Endodermal cell (in vitro differentiated cells): ENCODE measurements at regions not wholly inside any gene's neighbourhood (a gene's known extent, or its start where the extent isn't known, plus 50 kb on each side); places are given as distances from the start of the nearest gene placed in this dataset.

ENCODE experiments used
- DNase-seq: peaks from one replicate; pipeline ENCODE4 v3.0.0-alpha.2; 2017
- H3K27ac ChIP-seq: 2 replicates; pipeline ENCODE4 v1.5.1; 2013; ENCODE audit warnings: mild to moderate bottlenecking, low read depth, low read length, moderate library complexity
- H3K27me3 ChIP-seq: 2 replicates; pipeline ENCODE4 v1.6.1; 2013; ENCODE audit warnings: mild to moderate bottlenecking, low read length, moderate library complexity; ENCODE audit not compliant: insufficient read depth, control insufficient read depth, poor library complexity, severe bottlenecking
- H3K36me3 ChIP-seq: 2 replicates; pipeline ENCODE4 v1.7.0; 2013; ENCODE audit warnings: mild to moderate bottlenecking, low read length, moderate library complexity; ENCODE audit not compliant: control insufficient read depth, insufficient read depth
- H3K4me1 ChIP-seq: one replicate; pipeline ENCODE4 v1.7.0; 2013; ENCODE audit warnings: low read length; ENCODE audit not compliant: control insufficient read depth, insufficient read depth
- H3K4me3 ChIP-seq: 2 replicates; pipeline ENCODE4 v1.5.1; 2013; ENCODE audit warnings: mild to moderate bottlenecking, low read length, moderate library complexity
- H3K9ac ChIP-seq: 2 replicates; pipeline ENCODE4 v1.6.1; 2013; ENCODE audit warnings: mild to moderate bottlenecking, low read length, moderate library complexity; ENCODE audit not compliant: poor library complexity, severe bottlenecking; ENCODE audit errors: extremely low read depth
- H3K9me3 ChIP-seq: 2 replicates; pipeline ENCODE4 v1.6.1; 2013; ENCODE audit warnings: mild to moderate bottlenecking, low read length, moderate library complexity; ENCODE audit not compliant: control insufficient read depth
- H3K27ac Mint-ChIP-seq: 2 replicates; pipeline ENCODE4 v1.8.0; 2020; ENCODE audit warnings: mixed read lengths
- H3K27me3 Mint-ChIP-seq: 2 replicates; pipeline ENCODE4 v1.8.0; 2021; ENCODE audit warnings: mild to moderate bottlenecking, mixed read lengths; ENCODE audit not compliant: insufficient read depth
- H3K36me3 Mint-ChIP-seq: 2 replicates; pipeline ENCODE4 v1.8.0; 2020; ENCODE audit warnings: low read depth, mixed read lengths
- H3K4me1 Mint-ChIP-seq: 2 replicates; pipeline ENCODE4 v1.8.0; 2020; ENCODE audit warnings: mixed read lengths
- H3K4me3 Mint-ChIP-seq: 2 replicates; pipeline ENCODE4 v1.8.0; 2020; ENCODE audit warnings: mild to moderate bottlenecking, moderate library complexity, mixed read lengths
- H3K9me3 Mint-ChIP-seq: 2 replicates; pipeline ENCODE4 v1.8.0; 2020; ENCODE audit warnings: mild to moderate bottlenecking, mixed read lengths
- WGBS, 2 experiments: methylation state at CpG; one replicate each; pipeline versions ENCODE4 v1.1.5 to v1.1.7; 2013; ENCODE audit warnings: missing lambda C conversion rate in 2 of 2, mixed read lengths in 1 of 2; ENCODE audit not compliant: insufficient coverage in 1 of 2, insufficient read length in 1 of 2; 5-methylcytosine and 5-hydroxymethylcytosine counted together
- TF ChIP-seq, protein P1 (sequence below): fragments of 200-600 bp; sonication (generic); conservative IDR thresholded peaks from 2 replicates; pipeline ENCODE4 v1.5.0; 2021; ENCODE audit warnings: antibody characterized with exemption, mild to moderate bottlenecking

DNA sequence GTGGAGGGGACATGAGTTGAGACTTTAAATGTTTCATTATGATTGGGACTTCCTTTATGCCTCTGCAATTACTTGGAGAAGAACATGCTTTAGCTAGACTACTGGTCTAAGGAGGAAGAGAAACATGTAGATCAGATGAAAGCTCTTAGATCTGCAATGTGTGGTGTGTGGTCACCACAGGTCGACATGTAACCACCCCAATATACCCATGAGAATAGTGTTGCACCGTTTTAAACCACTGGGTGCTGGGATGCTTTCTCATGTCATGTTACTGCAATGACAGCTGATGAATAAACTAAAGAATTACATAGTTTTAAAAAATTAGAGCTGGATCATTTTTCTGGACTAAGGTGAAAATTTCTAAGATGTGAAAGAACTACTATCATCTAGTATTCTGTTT is 1039.7 kb downstream of the RAPGEF2 start:
- no peak overlapping the region for H3K9ac ChIP-seq
- H3K4me1 ChIP-seq, result peaks cover 2% of the 10 kb centered on the region
- H3K36me3 ChIP-seq, result no peaks in the 10 kb centered on the region
- no peak overlapping the region for H3K27ac ChIP-seq
- Mint-ChIP-seq H3K4me1 (peaks cover 3% of the 10 kb centered on the region), H3K27me3 (no peaks in the 10 kb centered on the region), H3K4me3 (no peak overlapping the region), H3K27ac (no peak overlapping the region), H3K9me3 (no peaks in the 10 kb centered on the region), H3K36me3 (no peaks in the 10 kb centered on the region)
- H3K4me3 ChIP-seq, result no peak overlapping the region
- H3K27me3 ChIP-seq, result no peaks in the 10 kb centered on the region
- DNase-seq, result no peak
- no peaks in the 10 kb centered on the region for H3K9me3 ChIP-seq
- TF ChIP-seq, protein P1, sequence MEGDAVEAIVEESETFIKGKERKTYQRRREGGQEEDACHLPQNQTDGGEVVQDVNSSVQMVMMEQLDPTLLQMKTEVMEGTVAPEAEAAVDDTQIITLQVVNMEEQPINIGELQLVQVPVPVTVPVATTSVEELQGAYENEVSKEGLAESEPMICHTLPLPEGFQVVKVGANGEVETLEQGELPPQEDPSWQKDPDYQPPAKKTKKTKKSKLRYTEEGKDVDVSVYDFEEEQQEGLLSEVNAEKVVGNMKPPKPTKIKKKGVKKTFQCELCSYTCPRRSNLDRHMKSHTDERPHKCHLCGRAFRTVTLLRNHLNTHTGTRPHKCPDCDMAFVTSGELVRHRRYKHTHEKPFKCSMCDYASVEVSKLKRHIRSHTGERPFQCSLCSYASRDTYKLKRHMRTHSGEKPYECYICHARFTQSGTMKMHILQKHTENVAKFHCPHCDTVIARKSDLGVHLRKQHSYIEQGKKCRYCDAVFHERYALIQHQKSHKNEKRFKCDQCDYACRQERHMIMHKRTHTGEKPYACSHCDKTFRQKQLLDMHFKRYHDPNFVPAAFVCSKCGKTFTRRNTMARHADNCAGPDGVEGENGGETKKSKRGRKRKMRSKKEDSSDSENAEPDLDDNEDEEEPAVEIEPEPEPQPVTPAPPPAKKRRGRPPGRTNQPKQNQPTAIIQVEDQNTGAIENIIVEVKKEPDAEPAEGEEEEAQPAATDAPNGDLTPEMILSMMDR, result no peak
- 90% methylated on average over 2 of the region's 2 CpGs; no CpG with 5 or more reads in 1 of the 2 experiments for WGBS, 2 experiments

DNA sequence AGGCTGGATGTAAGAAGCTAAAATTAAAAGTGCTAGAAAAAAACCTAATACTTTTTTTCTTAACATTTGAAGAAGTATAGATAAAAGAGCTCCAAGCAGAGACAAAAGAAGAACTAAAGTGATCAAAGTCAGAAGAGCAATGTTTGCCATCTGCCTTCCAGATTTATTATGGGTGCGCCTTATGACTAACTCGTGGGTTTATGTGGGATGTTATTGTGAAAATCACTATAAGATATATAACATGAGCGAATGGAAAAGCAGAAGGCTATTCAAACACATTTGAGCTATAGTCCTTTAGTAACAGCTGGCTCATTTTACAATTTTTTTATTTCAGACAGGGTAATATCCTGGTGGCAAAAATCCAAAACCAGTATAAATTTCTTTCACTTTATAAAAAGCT is 1040.7 kb downstream of the RAPGEF2 start:
- Histone ChIP-seq H3K9ac (no peak overlapping the region), H3K36me3 (no peaks in the 10 kb centered on the region), H3K4me3 (no peak overlapping the region), H3K27me3 (no peaks in the 10 kb centered on the region), H3K27ac (no peak overlapping the region), H3K4me1 (peaks cover 2% of the 10 kb centered on the region), H3K9me3 (no peaks in the 10 kb centered on the region)
- WGBS, 2 experiments, result 88% methylated on average over 3 of the region's 3 CpGs; no CpG with 5 or more reads in 1 of the 2 experiments
- H3K27ac Mint-ChIP-seq, result no peak overlapping the region
- H3K4me3 Mint-ChIP-seq, result no peak overlapping the region
- H3K27me3 Mint-ChIP-seq, result no peaks in the 10 kb centered on the region
- TF ChIP-seq, protein P1, result no peak
- no peak for DNase-seq
- no peaks in the 10 kb centered on the region for H3K36me3 Mint-ChIP-seq
- no peaks in the 10 kb centered on the region for H3K9me3 Mint-ChIP-seq
- H3K4me1 Mint-ChIP-seq, result peaks cover 3% of the 10 kb centered on the region

DNA sequence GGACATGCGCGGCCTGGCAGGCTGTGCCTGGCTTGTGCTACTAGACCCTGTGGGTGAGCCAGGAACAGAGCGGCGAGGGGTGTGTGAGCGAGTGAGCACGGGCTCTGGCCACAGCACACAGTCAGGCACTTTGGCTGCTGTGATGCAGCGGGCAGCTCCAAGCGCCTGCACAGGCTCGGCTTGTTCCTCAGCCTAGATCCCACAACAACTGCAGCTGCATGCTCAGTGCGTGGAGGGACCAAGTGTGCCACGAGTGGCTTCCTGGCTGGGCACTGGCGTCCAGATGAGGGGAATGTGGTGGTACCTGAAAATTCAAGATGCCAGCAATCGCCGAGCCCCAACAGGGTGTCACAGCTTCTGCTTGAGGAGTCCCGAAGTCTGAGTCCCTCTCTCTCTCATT is 1056.6 kb downstream of the RAPGEF2 start:
- Histone ChIP-seq H3K27me3 (no peaks in the 10 kb centered on the region), H3K27ac (no peak overlapping the region), H3K9ac (no peak overlapping the region), H3K36me3 (no peaks in the 10 kb centered on the region), H3K4me1 (no peaks in the 10 kb centered on the region), H3K9me3 (peaks cover 17% of the 10 kb centered on the region), H3K4me3 (no peak overlapping the region)
- TF ChIP-seq, protein P1, result no peak
- peaks cover 2% of the 10 kb centered on the region for H3K36me3 Mint-ChIP-seq
- H3K9me3 Mint-ChIP-seq, result peaks cover 29% of the 10 kb centered on the region
- H3K27me3 Mint-ChIP-seq, result no peaks in the 10 kb centered on the region
- no peak for DNase-seq
- 88 to 94% methylated on average over 11 to 15 of the region's 15 CpGs for WGBS, 2 experiments
- no peak overlapping the region for H3K4me3 Mint-ChIP-seq
- no peaks in the 10 kb centered on the region for H3K4me1 Mint-ChIP-seq
- no peak overlapping the region for H3K27ac Mint-ChIP-seq
